Parathyroid adenoma (tissue), 2 donors: ENCODE measurements at regions not wholly inside any gene's neighbourhood (a gene's known extent, or its start where the extent isn't known, plus 50 kb on each side); places are given as distances from the start of the nearest gene placed in this dataset.

Source experiments
- H2AFZ ChIP-seq: fragments of 300-600 bp; sonication (generic); one replicate; pipeline ENCODE4 v1.7.0; 2017; ENCODE audit warnings: antibody characterized with exemption, mild to moderate bottlenecking
- H3K27ac ChIP-seq: fragments of 300-600 bp; sonication (generic); one replicate; pipeline ENCODE4 v1.7.0; 2017
- H3K27me3 ChIP-seq: fragments of 300-600 bp; sonication (generic); one replicate; pipeline ENCODE4 v1.7.0; 2017; ENCODE audit warnings: low read length; ENCODE audit not compliant: control insufficient read depth, insufficient read depth
- H3K36me3 ChIP-seq: fragments of 300-600 bp; sonication (generic); one replicate; pipeline ENCODE4 v1.7.0; 2017; ENCODE audit warnings: low read length; ENCODE audit not compliant: control insufficient read depth, insufficient read depth
- H3K4me1 ChIP-seq: fragments of 300-600 bp; sonication (generic); one replicate; pipeline ENCODE4 v1.7.0; 2017; ENCODE audit warnings: control low read depth
- H3K4me2 ChIP-seq: fragments of 300-600 bp; sonication (generic); one replicate; pipeline ENCODE4 v1.7.0; 2017; ENCODE audit warnings: low read length
- H3K4me3 ChIP-seq: fragments of 300-600 bp; sonication (generic); one replicate; pipeline ENCODE4 v1.7.0; 2017; ENCODE audit warnings: low read depth, low read length
- H3K79me2 ChIP-seq: fragments of 300-600 bp; sonication (generic); one replicate; pipeline ENCODE4 v1.7.0; 2017; ENCODE audit warnings: control low read depth
- H3K9ac ChIP-seq: fragments of 300-600 bp; sonication (generic); one replicate; pipeline ENCODE4 v1.7.0; 2017; ENCODE audit warnings: mild to moderate bottlenecking
- H3K9me3 ChIP-seq: fragments of 300-600 bp; sonication (generic); one replicate; pipeline ENCODE4 v1.7.0; 2017; ENCODE audit warnings: low read length; ENCODE audit not compliant: control insufficient read depth
- TF ChIP-seq, protein P1 (sequence below): fragments of 300-600 bp; sonication (generic); IDR thresholded peaks from one replicate; pipeline ENCODE4 v1.7.0; 2017; ENCODE audit warnings: antibody characterized with exemption, mild to moderate bottlenecking
- donor health status: primary hyperparathyroidism.

DNA sequence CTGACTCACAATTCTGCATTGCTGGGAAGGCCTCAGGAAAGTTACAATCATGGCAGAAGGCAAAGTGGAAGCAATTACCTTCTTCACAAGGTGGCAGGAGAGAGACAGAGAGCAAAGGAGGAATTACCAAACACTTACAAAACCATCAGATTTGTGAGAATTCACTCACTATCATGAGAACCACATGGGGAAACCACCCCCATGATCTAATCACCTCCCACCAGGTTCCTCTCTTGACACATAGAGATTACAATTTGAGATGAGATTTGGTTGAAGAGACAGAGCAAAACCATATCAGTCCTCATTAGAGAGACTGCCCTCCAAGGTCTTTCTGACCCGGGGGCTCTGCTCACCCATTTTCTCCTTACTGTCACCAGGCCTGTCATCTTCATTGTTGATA is 1582.3 kb upstream of the TMEM132C start:
- Histone ChIP-seq H3K4me3 (no peak overlapping the region), H3K36me3 (no peaks in the 10 kb centered on the region), H3K79me2 (no peaks in the 10 kb centered on the region), H3K9me3 (no peaks in the 10 kb centered on the region), H3K9ac (no peak overlapping the region), H2AFZ (no peak overlapping the region), H3K27ac (no peak overlapping the region), H3K27me3 (no peaks in the 10 kb centered on the region), H3K4me1 (no peaks in the 10 kb centered on the region), H3K4me2 (no peak overlapping the region)
- TF ChIP-seq, protein P1, sequence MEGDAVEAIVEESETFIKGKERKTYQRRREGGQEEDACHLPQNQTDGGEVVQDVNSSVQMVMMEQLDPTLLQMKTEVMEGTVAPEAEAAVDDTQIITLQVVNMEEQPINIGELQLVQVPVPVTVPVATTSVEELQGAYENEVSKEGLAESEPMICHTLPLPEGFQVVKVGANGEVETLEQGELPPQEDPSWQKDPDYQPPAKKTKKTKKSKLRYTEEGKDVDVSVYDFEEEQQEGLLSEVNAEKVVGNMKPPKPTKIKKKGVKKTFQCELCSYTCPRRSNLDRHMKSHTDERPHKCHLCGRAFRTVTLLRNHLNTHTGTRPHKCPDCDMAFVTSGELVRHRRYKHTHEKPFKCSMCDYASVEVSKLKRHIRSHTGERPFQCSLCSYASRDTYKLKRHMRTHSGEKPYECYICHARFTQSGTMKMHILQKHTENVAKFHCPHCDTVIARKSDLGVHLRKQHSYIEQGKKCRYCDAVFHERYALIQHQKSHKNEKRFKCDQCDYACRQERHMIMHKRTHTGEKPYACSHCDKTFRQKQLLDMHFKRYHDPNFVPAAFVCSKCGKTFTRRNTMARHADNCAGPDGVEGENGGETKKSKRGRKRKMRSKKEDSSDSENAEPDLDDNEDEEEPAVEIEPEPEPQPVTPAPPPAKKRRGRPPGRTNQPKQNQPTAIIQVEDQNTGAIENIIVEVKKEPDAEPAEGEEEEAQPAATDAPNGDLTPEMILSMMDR, result no peak

DNA sequence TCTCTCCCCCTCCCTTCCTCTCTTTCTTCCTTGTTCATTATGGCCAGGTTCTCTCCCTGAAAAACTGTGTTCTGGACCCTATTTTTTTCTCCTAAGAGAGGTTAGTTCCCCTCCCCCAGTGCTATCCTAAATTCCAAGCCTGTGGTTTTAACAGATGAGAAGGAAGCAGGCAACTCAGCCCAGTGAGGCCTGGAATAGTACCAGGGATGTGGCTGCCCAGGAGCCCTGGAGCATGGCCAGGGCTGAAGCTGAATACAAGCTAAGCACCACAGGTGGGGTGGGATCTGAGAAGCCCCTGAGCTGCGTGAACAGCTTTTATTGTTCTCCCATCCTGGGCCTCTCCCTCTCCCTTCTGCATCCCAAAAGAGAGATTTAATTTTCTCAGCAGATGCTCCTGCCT is 1581.3 kb upstream of the TMEM132C start:
- no peak overlapping the region for H3K4me3 ChIP-seq
- no peak overlapping the region for H3K4me2 ChIP-seq
- TF ChIP-seq, protein P1, result no peak
- H3K36me3 ChIP-seq, result no peaks in the 10 kb centered on the region
- no peak overlapping the region for H3K27ac ChIP-seq
- no peak overlapping the region for H2AFZ ChIP-seq
- no peaks in the 10 kb centered on the region for H3K9me3 ChIP-seq
- H3K4me1 ChIP-seq, result no peaks in the 10 kb centered on the region
- no peak overlapping the region for H3K9ac ChIP-seq
- no peaks in the 10 kb centered on the region for H3K79me2 ChIP-seq
- H3K27me3 ChIP-seq, result no peaks in the 10 kb centered on the region

DNA sequence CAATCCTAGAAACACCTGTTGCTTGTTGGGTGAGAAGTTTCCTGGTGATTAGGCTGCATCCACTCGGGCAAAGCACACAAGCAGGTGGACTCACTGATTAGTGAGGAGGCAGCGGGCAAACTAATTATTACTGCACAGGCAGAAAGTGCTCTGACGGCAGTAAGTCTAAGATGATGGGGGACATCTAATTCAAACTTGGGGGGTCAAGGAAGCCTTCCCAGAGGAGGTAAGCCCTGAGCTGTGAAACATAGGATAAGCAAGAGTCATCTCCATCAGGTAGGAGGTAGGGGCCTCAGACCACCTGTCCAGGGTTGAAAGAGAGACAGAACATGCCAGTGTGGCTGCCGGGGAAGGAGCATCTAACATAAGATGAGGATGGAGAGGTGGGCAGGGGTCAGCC is 1578.4 kb upstream of the TMEM132C start:
- TF ChIP-seq, protein P1, result no peak
- no peak overlapping the region for H3K4me3 ChIP-seq
- H3K9ac ChIP-seq, result no peak overlapping the region
- no peaks in the 10 kb centered on the region for H3K79me2 ChIP-seq
- H2AFZ ChIP-seq, result no peak overlapping the region
- H3K27ac ChIP-seq, result no peak overlapping the region
- no peaks in the 10 kb centered on the region for H3K9me3 ChIP-seq
- no peaks in the 10 kb centered on the region for H3K27me3 ChIP-seq
- H3K4me2 ChIP-seq, result no peak overlapping the region
- no peaks in the 10 kb centered on the region for H3K36me3 ChIP-seq
- H3K4me1 ChIP-seq, result no peaks in the 10 kb centered on the region

DNA sequence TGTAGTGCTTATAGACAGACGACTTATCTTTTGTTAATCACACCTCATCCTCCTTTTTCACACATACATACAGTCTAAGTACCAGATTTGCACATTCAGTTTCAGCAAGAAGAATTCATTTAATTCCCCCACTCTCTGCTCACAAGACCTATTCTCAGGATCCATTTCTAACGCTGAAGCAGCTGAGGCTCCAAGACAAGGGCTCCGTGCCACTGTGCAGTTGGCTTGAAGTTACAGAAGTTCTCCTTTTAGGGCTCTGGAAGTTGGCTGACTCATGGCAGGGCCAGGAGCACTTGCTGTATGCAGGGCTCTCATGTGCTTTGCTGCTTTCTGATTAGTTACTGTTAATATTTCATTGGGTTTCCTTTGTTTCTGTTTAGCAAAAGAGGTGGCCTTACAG is 1566.9 kb upstream of the TMEM132C start:
- Histone ChIP-seq H2AFZ (no peak overlapping the region), H3K4me2 (no peak overlapping the region), H3K4me1 (no peaks in the 10 kb centered on the region), H3K9ac (no peak overlapping the region), H3K9me3 (no peaks in the 10 kb centered on the region), H3K4me3 (no peak overlapping the region), H3K36me3 (no peaks in the 10 kb centered on the region), H3K79me2 (no peaks in the 10 kb centered on the region), H3K27ac (no peak overlapping the region), H3K27me3 (no peaks in the 10 kb centered on the region)
- TF ChIP-seq, protein P1, result no peak

DNA sequence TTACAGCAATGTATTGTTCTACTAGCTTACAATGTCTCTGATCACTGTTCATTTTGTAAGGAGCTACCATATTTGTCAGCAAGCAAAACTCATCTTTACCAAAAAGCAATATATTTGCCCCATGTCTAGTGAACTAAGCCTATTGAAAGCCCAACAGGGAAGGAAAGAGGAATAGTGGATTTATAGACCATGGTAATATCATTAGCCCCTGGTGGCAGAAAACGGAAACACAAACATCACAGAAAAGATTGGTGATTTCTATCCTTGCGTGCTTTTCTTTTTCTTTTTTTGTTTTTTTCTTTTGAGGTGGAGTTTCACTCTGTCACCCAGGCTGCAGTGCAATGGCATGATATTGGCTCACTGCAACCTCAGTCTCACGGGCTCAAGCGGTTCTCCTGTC is 1562.4 kb upstream of the TMEM132C start:
- Histone ChIP-seq H3K4me2 (no peak overlapping the region), H3K27me3 (no peaks in the 10 kb centered on the region), H3K4me1 (no peaks in the 10 kb centered on the region), H3K36me3 (no peaks in the 10 kb centered on the region), H3K79me2 (no peaks in the 10 kb centered on the region), H3K27ac (no peak overlapping the region), H3K9ac (no peak overlapping the region), H3K4me3 (no peak overlapping the region), H3K9me3 (no peaks in the 10 kb centered on the region), H2AFZ (no peak overlapping the region)
- TF ChIP-seq, protein P1, result no peak
